Upper lobe of right lung (tissue), 1 donor: ENCODE measurements at regions not wholly inside any gene's neighbourhood (a gene's known extent, or its start where the extent isn't known, plus 50 kb on each side); places are given as distances from the start of the nearest gene placed in this dataset.

ENCODE experiments used
- ATAC-seq: fragments of 200-7000 bp; cut with Tn5 transposase; one replicate; pipeline ENCODE4 v1.9.1; 2020; ENCODE audit warnings: mild to moderate bottlenecking, moderate library complexity
- DNase-seq: peaks from one replicate; pipeline ENCODE4 v3.0.0-alpha.2; 2020
- H3K27ac ChIP-seq: fragments of 200-600 bp; one replicate; pipeline ENCODE4 v1.8.0; 2022
- H3K27me3 ChIP-seq: fragments of 200-600 bp; one replicate; pipeline ENCODE4 v1.8.0; 2022; ENCODE audit warnings: mild to moderate bottlenecking
- H3K36me3 ChIP-seq: fragments of 200-600 bp; one replicate; pipeline ENCODE4 v1.8.0; 2022
- H3K4me1 ChIP-seq: fragments of 200-600 bp; one replicate; pipeline ENCODE4 v1.8.0; 2022
- H3K4me3 ChIP-seq: fragments of 200-600 bp; one replicate; pipeline ENCODE4 v1.8.0; 2022; ENCODE audit warnings: mild to moderate bottlenecking
- H3K9me3 ChIP-seq: fragments of 200-600 bp; one replicate; pipeline ENCODE4 v1.8.0; 2022
- intact Hi-C: fragments of 100-400 bp; cut with DNase I; formaldehyde crosslinking; loops from one replicate; pipeline ENCODE4 v1.11.0; 2022
- TF ChIP-seq, protein P1 (sequence below): fragments of 200-600 bp; IDR thresholded peaks from one replicate; pipeline ENCODE4 v1.8.0; 2022; ENCODE audit warnings: antibody characterized with exemption
- donor health status: DM: no; HTN: yes; CAD: no; lungs with severe emphysema.

- TF ChIP-seq, protein P1, sequence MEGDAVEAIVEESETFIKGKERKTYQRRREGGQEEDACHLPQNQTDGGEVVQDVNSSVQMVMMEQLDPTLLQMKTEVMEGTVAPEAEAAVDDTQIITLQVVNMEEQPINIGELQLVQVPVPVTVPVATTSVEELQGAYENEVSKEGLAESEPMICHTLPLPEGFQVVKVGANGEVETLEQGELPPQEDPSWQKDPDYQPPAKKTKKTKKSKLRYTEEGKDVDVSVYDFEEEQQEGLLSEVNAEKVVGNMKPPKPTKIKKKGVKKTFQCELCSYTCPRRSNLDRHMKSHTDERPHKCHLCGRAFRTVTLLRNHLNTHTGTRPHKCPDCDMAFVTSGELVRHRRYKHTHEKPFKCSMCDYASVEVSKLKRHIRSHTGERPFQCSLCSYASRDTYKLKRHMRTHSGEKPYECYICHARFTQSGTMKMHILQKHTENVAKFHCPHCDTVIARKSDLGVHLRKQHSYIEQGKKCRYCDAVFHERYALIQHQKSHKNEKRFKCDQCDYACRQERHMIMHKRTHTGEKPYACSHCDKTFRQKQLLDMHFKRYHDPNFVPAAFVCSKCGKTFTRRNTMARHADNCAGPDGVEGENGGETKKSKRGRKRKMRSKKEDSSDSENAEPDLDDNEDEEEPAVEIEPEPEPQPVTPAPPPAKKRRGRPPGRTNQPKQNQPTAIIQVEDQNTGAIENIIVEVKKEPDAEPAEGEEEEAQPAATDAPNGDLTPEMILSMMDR, result no peak
- peaks cover 12% of the 10 kb centered on the region for H3K27me3 ChIP-seq
- no peak for ATAC-seq
- no peaks in the 10 kb centered on the region for H3K36me3 ChIP-seq
- H3K4me3 ChIP-seq, result no peak overlapping the region
- intact Hi-C loops, result no loop called here
- no peak overlapping the region for H3K27ac ChIP-seq
- no peaks in the 10 kb centered on the region for H3K9me3 ChIP-seq
- DNase-seq, result no peak
- no peaks in the 10 kb centered on the region for H3K4me1 ChIP-seq
Observed at GRCh38 chr14:96663076-96663475, 134.1 kb upstream of the VRK1 start.

GRCh38 chr14:96663491-96664067 lies 133.6 kb upstream of the VRK1 start:
- Histone ChIP-seq H3K27me3 (peaks cover 12% of the 10 kb centered on the region), H3K9me3 (no peaks in the 10 kb centered on the region), H3K4me1 (no peaks in the 10 kb centered on the region), H3K27ac (no peak overlapping the region), H3K4me3 (no peak overlapping the region), H3K36me3 (no peaks in the 10 kb centered on the region)
- DNase-seq (no peak), ATAC-seq (no peak)
- intact Hi-C loops, result no loop called here
- TF ChIP-seq, protein P1, result no peak

GRCh38 chr14:96666088-96666487 lies 131.1 kb upstream of the VRK1 start:
- Histone ChIP-seq H3K4me3 (no peak overlapping the region), H3K27ac (no peak overlapping the region), H3K36me3 (no peaks in the 10 kb centered on the region), H3K27me3 (peaks cover 4% of the 10 kb centered on the region), H3K4me1 (no peaks in the 10 kb centered on the region), H3K9me3 (no peaks in the 10 kb centered on the region)
- intact Hi-C loops, result no loop called here
- DNase-seq (no peak), ATAC-seq (no peak)
- TF ChIP-seq, protein P1, result no peak

- H3K27me3 ChIP-seq, result no peaks in the 10 kb centered on the region
- no peaks in the 10 kb centered on the region for H3K9me3 ChIP-seq
- ATAC-seq (no peak), DNase-seq (no peak)
- TF ChIP-seq, protein P1, result no peak
- intact Hi-C loops, result no loop called here
- H3K4me1 ChIP-seq, result no peaks in the 10 kb centered on the region
- no peak overlapping the region for H3K4me3 ChIP-seq
- H3K36me3 ChIP-seq, result no peaks in the 10 kb centered on the region
- H3K27ac ChIP-seq, result no peak overlapping the region
Observed at GRCh38 chr14:96670391-96670790, 126.8 kb upstream of the VRK1 start.

DNA sequence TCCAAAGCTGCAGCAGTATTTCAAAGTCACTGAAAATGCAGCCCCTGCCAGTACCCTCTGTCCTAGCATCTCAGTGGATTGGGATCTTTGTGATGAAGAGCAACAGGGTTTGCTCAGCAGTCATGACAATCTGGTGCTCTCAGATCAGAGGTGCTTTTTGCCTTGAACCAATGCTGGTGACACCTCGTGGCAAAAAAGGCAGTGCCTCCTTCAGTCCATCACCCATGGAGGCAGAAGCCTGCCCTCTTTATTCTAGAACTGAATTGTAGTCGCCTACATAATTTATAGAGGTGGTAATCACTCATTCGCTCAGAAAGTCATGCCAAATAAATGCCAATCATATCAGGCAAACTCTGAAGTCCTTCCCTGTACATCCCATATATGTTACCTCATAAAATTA lies 126.0 kb upstream of the VRK1 start:
- ATAC-seq (no peak), DNase-seq (no peak)
- Histone ChIP-seq H3K27ac (no peak overlapping the region), H3K36me3 (no peaks in the 10 kb centered on the region), H3K4me1 (no peaks in the 10 kb centered on the region), H3K9me3 (no peaks in the 10 kb centered on the region), H3K4me3 (no peak overlapping the region), H3K27me3 (peaks cover 2% of the 10 kb centered on the region)
- TF ChIP-seq, protein P1, result no peak
- intact Hi-C loops, result no loop called here

DNA sequence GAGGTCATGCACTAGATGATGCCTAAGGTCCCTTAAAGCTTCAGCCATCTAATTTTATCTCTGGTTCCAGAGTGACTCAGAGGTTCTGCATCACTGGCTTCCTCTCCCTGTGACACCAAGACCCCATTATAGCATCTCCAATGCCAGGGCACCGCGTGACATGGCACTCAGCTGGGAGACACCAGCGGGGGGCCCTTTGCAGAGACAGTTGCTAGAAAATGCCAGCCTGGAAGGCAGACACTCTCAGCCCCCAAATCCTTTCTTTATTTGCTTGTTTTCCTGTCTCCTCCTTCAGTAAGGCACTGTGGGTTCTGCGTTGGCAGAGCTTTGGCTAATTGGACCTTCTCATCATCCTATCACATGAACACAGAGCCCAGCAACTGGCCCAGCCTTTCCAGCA lies 123.5 kb upstream of the VRK1 start:
- Histone ChIP-seq H3K27me3 (peaks cover 4% of the 10 kb centered on the region), H3K4me1 (no peaks in the 10 kb centered on the region), H3K36me3 (no peaks in the 10 kb centered on the region), H3K9me3 (no peaks in the 10 kb centered on the region), H3K4me3 (no peak overlapping the region), H3K27ac (no peak overlapping the region)
- DNase-seq (no peak), ATAC-seq (no peak)
- intact Hi-C loops, result no loop called here
- TF ChIP-seq, protein P1, result no peak
